ENCODE measurements at regions not wholly inside any gene's neighbourhood (a gene's known extent, or its start where the extent isn't known, plus 50 kb on each side); places are given as distances from the start of the nearest gene placed in this dataset.
"Not testable (repeated sequence)": the region's sequence is repeated elsewhere in the genome, so short reads cannot be mapped to it uniquely, and the experiment has no call there.

DNA sequence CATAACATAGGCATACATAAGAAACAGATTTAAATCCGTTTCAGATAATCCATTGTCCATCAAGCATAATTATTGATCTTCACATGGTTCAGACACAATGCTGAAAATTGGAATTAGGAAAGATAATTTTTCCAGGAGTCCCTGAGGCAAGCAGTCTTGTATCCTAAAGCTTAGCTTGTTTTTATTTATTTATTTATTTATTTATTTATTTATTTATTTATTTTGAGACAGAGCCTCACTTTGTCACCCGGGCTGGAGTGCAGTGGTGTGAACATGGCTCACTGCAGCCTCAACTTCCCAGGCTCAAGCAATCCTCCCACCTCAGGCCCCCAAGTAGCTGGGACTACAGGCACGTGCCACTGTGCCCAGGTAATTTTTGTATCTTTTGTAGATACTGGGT lies 89.7 kb upstream of the USP25 start:
- DNase-seq (ENCODE audit: low spot score); H3K9ac ChIP-seq (ENCODE audit: insufficient read depth, low read depth, low read length); in situ Hi-C loops (cut with HindIII; ENCODE audit: extremely low pct_ligation_motif_present, low pct_unique_long_range_greater_than_20kb); intact Hi-C loops (cut with micrococcal nuclease; ENCODE audit: unreplicated experiment); CTCF ChIA-PET (ENCODE audit: low intra/inter-chr PET ratio, low total read pairs); H3K79me2 ChIP-seq (ENCODE audit: insufficient read depth, low read length); H3K27me3 ChIP-seq (ENCODE audit: control insufficient read depth in 1 of 2, insufficient read depth in 2 of 2, low read length in 2 of 2); POLR2A ChIA-PET; H3K4me2 ChIP-seq (ENCODE audit: low read depth, low read length); H3K36me3 ChIP-seq (replicated peaks in 1 of 2; ENCODE audit: control insufficient read depth in 1 of 2, insufficient read depth in 2 of 2, low read length in 2 of 2); H3K4me3 ChIP-seq (replicated peaks in 1 of 3; ENCODE audit: insufficient read depth in 1 of 3, low read depth in 2 of 3, low read length in 3 of 3); FAIRE-seq; ATAC-seq; H2AFZ ChIP-seq (ENCODE audit: low read length); H4K20me1 ChIP-seq (ENCODE audit: insufficient read depth, low read length); H3K9me3 ChIP-seq (ENCODE audit: low read length); H3K27ac ChIP-seq (ENCODE audit: extremely low read length, insufficient read depth, low read length); BruUV-seq (replicated peaks): not testable (repeated sequence)
- peaks cover 11% of the 10 kb centered on the region for H3K4me1 ChIP-seq (ENCODE audit: insufficient read depth, low read length)
- WGBS (ENCODE audit: low lambda C conversion rate), result 69% methylated on average over 3 of the region's 3 CpGs

DNA sequence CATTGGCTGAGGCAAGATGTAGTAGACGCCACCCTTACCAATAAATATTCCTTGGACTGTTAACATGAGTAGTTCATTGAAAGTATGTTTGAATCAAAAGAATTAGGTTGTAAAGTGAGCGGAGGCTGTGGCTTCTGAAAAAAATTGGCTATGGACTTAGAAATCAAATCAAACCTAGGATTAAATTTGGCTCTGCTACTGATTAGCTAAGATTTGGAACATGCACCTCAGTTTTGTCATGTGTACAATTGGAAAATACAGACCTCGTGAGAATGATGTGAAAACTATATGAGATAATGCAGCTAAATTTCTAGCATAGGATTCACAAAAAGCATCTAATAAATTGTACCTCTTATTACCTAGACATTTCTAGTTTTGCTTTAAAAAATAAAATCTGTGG lies 85.3 kb upstream of the USP25 start:
- H3K4me3 ChIP-seq (replicated peaks in 1 of 3; ENCODE audit: insufficient read depth in 1 of 3, low read depth in 2 of 3, low read length in 3 of 3), result no peak overlapping the region
- POLR2A ChIA-PET, result no interaction called here
- intact Hi-C loops (cut with micrococcal nuclease; ENCODE audit: unreplicated experiment), result no loop called here

More for the DNA sequence above, 85.3 kb upstream of the USP25 start:
- TF ChIP-seq GZF1 (CRISPR knock-in tag; IDR thresholded peaks at IDR 0.05) (no peak), MLLT10 (CRISPR knock-in tag; IDR thresholded peaks at IDR 0.05) (no peak), ZNF652 (CRISPR knock-in tag; IDR thresholded peaks at IDR 0.05; ENCODE audit: borderline replicate concordance, low read depth) (no peak), ZNF569 (CRISPR knock-in tag; IDR thresholded peaks at IDR 0.05; ENCODE audit: borderline replicate concordance) (no peak), ZFP82 (CRISPR knock-in tag; IDR thresholded peaks at IDR 0.05; ENCODE audit: borderline replicate concordance) (no peak), PITX1 (CRISPR knock-in tag; IDR thresholded peaks at IDR 0.05) (no peak), POLR2AphosphoS5 (IDR thresholded peaks at IDR 0.05; ENCODE audit: low read depth, low read length) (no peak), ISX (CRISPR knock-in tag; conservative IDR thresholded peaks at IDR 0.05) (no peak)
- TF ChIP-seq, protein P1, sequence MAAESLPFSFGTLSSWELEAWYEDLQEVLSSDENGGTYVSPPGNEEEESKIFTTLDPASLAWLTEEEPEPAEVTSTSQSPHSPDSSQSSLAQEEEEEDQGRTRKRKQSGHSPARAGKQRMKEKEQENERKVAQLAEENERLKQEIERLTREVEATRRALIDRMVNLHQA (CRISPR knock-in tag; IDR thresholded peaks at IDR 0.05), result no peak
- TF ChIP-seq, protein P2, sequence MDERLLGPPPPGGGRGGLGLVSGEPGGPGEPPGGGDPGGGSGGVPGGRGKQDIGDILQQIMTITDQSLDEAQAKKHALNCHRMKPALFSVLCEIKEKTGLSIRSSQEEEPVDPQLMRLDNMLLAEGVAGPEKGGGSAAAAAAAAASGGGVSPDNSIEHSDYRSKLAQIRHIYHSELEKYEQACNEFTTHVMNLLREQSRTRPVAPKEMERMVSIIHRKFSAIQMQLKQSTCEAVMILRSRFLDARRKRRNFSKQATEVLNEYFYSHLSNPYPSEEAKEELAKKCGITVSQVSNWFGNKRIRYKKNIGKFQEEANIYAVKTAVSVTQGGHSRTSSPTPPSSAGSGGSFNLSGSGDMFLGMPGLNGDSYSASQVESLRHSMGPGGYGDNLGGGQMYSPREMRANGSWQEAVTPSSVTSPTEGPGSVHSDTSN (CRISPR knock-in tag; IDR thresholded peaks at IDR 0.05), result no peak
- in situ Hi-C loops (cut with HindIII; ENCODE audit: extremely low pct_ligation_motif_present, low pct_unique_long_range_greater_than_20kb), result no loop called here
- FAIRE-seq, result no peak
- ATAC-seq, result no peak
- Histone ChIP-seq H3K36me3 (replicated peaks in 1 of 2; ENCODE audit: control insufficient read depth in 1 of 2, insufficient read depth in 2 of 2, low read length in 2 of 2) (no peaks in the 10 kb centered on the region), H3K27ac (ENCODE audit: extremely low read length, insufficient read depth, low read length) (no peak overlapping the region), H3K9ac (ENCODE audit: insufficient read depth, low read depth, low read length) (no peak overlapping the region), H4K20me1 (ENCODE audit: insufficient read depth, low read length) (no peaks in the 10 kb centered on the region), H3K79me2 (ENCODE audit: insufficient read depth, low read length) (no peaks in the 10 kb centered on the region), H3K27me3 (ENCODE audit: control insufficient read depth in 1 of 2, insufficient read depth in 2 of 2, low read length in 2 of 2) (no peaks in the 10 kb centered on the region), H2AFZ (ENCODE audit: low read length) (no peak overlapping the region), H3K4me1 (ENCODE audit: insufficient read depth, low read length) (peaks cover 2% of the 10 kb centered on the region), H3K9me3 (ENCODE audit: low read length) (no peaks in the 10 kb centered on the region), H3K4me2 (ENCODE audit: low read depth, low read length) (no peak overlapping the region)
- CTCF ChIA-PET (ENCODE audit: low intra/inter-chr PET ratio, low total read pairs), result no interaction called here
- DNase-seq (ENCODE audit: low spot score), result no peak
- no TSS peak for BruUV-seq (replicated peaks)
- 46% methylated on average over 3 of the region's 3 CpGs for WGBS (ENCODE audit: low lambda C conversion rate)
